Hepatocyte (in vitro differentiated cells): ENCODE measurements at regions not wholly inside any gene's neighbourhood (a gene's known extent, or its start where the extent isn't known, plus 50 kb on each side); places are given as distances from the start of the nearest gene placed in this dataset.

Source experiments
- DNase-seq: peaks from one replicate; pipeline ENCODE4 v3.0.0-alpha.2; 2016; ENCODE audit warnings: low spot score
- H2AFZ ChIP-seq: fragments of 200-600 bp; sonication (generic); 2 replicates; pipeline ENCODE4 v1.6.0; 2016; ENCODE audit warnings: antibody characterized with exemption, mild to moderate bottlenecking
- H3K27ac ChIP-seq: fragments of 200-600 bp; sonication (generic); 2 replicates; pipeline ENCODE4 v1.5.1; 2016; ENCODE audit warnings: mild to moderate bottlenecking
- H3K27me3 ChIP-seq: fragments of 200-600 bp; sonication (generic); 2 replicates; pipeline ENCODE4 v1.6.1; 2016
- H3K36me3 ChIP-seq: fragments of 200-600 bp; sonication (generic); replicated peaks from 2 replicates; pipeline ENCODE4 v1.5.1; 2016; ENCODE audit warnings: low read depth; ENCODE audit not compliant: insufficient read depth
- H3K4me1 ChIP-seq: fragments of 200-600 bp; sonication (generic); 2 replicates; pipeline ENCODE4 v1.5.1; 2016; ENCODE audit warnings: mild to moderate bottlenecking, moderate library complexity; ENCODE audit not compliant: insufficient read depth
- H3K4me2 ChIP-seq: fragments of 200-600 bp; sonication (generic); 2 replicates; pipeline ENCODE4 v1.6.0; 2016
- H3K4me3 ChIP-seq: fragments of 200-600 bp; sonication (generic); 2 replicates; pipeline ENCODE4 v1.5.1; 2016; ENCODE audit warnings: mild to moderate bottlenecking
- H3K79me2 ChIP-seq: fragments of 200-600 bp; sonication (generic); 2 replicates; pipeline ENCODE4 v1.6.0; 2017; ENCODE audit warnings: mild to moderate bottlenecking
- H3K9me2 ChIP-seq: fragments of 200-600 bp; sonication (generic); replicated peaks from 2 replicates; pipeline ENCODE4 v1.6.0; 2017; ENCODE audit warnings: mild to moderate bottlenecking; ENCODE audit not compliant: insufficient read depth
- H3K9me3 ChIP-seq: fragments of 200-600 bp; sonication (generic); 2 replicates; pipeline ENCODE4 v1.5.1; 2016; ENCODE audit warnings: low read depth, mild to moderate bottlenecking
- H4K20me1 ChIP-seq: fragments of 200-600 bp; sonication (generic); 2 replicates; pipeline ENCODE4 v1.6.0; 2016; ENCODE audit warnings: mild to moderate bottlenecking; ENCODE audit not compliant: insufficient read depth, poor library complexity, severe bottlenecking
- CTCF ChIP-seq: fragments of 200-600 bp; sonication (generic); IDR thresholded peaks from 2 replicates; pipeline ENCODE4 v1.5.1; 2016; ENCODE audit warnings: antibody characterized with exemption, mild to moderate bottlenecking; ENCODE audit not compliant: poor library complexity
- EZH2 ChIP-seq: fragments of 200-600 bp; sonication (generic); IDR thresholded peaks from 2 replicates; pipeline ENCODE4 v1.6.1; 2016; ENCODE audit warnings: antibody characterized with exemption, mild to moderate bottlenecking, borderline replicate concordance
- EZH2phosphoT487 ChIP-seq: fragments of 200-600 bp; sonication (generic); IDR thresholded peaks from one replicate; pipeline ENCODE4 v1.6.1; 2018; ENCODE audit warnings: antibody characterized with exemption, mild to moderate bottlenecking, low read depth, moderate library complexity; ENCODE audit not compliant: unreplicated experiment, severe bottlenecking
- WGBS: methylation state at CpG from one replicate; pipeline ENCODE4 v1.1.6; 2016; ENCODE audit warnings: low lambda C conversion rate; ENCODE audit errors: missing lambda C conversion rate; 5-methylcytosine and 5-hydroxymethylcytosine counted together

GRCh38 chr7:115678086-115678982 lies 352.2 kb downstream of the TFEC start:
- 52% methylated on average over 12 of the region's 12 CpGs for WGBS
- no peaks in the 10 kb centered on the region for H3K9me3 ChIP-seq
- no peaks in the 10 kb centered on the region for H3K36me3 ChIP-seq
- TF ChIP-seq EZH2: no peak
- TF ChIP-seq EZH2phosphoT487: no peak
- TF ChIP-seq CTCF: no peak
- H2AFZ ChIP-seq: no peak overlapping the region
- no peaks in the 10 kb centered on the region for H3K9me2 ChIP-seq
- peak; percentile 30 for DNase-seq
- H3K27me3 ChIP-seq: no peaks in the 10 kb centered on the region
- peaks cover 4% of the 10 kb centered on the region for H3K4me1 ChIP-seq
- H4K20me1 ChIP-seq: no peaks in the 10 kb centered on the region
- no peak overlapping the region for H3K4me3 ChIP-seq
- no peaks in the 10 kb centered on the region for H3K79me2 ChIP-seq
- H3K4me2 ChIP-seq: peak overlapping the region; percentile 50
- H3K27ac ChIP-seq: no peak overlapping the region

GRCh38 chr7:115676707-115677106 lies 353.9 kb downstream of the TFEC start:
- Histone ChIP-seq H3K27ac (no peak overlapping the region), H3K36me3 (no peaks in the 10 kb centered on the region), H4K20me1 (no peaks in the 10 kb centered on the region), H2AFZ (no peak overlapping the region), H3K4me3 (no peak overlapping the region), H3K27me3 (no peaks in the 10 kb centered on the region), H3K4me2 (no peak overlapping the region), H3K9me3 (no peaks in the 10 kb centered on the region), H3K4me1 (peaks cover 4% of the 10 kb centered on the region), H3K79me2 (no peaks in the 10 kb centered on the region), H3K9me2 (no peaks in the 10 kb centered on the region)
- TF ChIP-seq EZH2phosphoT487 (no peak), EZH2 (no peak), CTCF (no peak)
- 86% methylated on average over 3 of the region's 3 CpGs for WGBS
- no peak for DNase-seq

GRCh38 chr7:115676080-115676479 lies 354.5 kb downstream of the TFEC start:
- Histone ChIP-seq H3K36me3 (no peaks in the 10 kb centered on the region), H3K27me3 (no peaks in the 10 kb centered on the region), H2AFZ (peak overlapping the region; percentile 12), H3K27ac (no peak overlapping the region), H3K4me1 (peaks cover 4% of the 10 kb centered on the region), H3K4me2 (peak overlapping the region; percentile 22), H3K79me2 (no peaks in the 10 kb centered on the region), H3K9me2 (no peaks in the 10 kb centered on the region), H3K4me3 (no peak overlapping the region), H3K9me3 (no peaks in the 10 kb centered on the region), H4K20me1 (no peaks in the 10 kb centered on the region)
- TF ChIP-seq EZH2phosphoT487 (no peak), CTCF (peak; percentile 55), EZH2 (no peak)
- WGBS: 54% methylated on average over 10 of the region's 10 CpGs
- peak; percentile 28 for DNase-seq
